ENCODE measurements at regions not wholly inside any gene's neighbourhood (a gene's known extent, or its start where the extent isn't known, plus 50 kb on each side); places are given as distances from the start of the nearest gene placed in this dataset.

DNA sequence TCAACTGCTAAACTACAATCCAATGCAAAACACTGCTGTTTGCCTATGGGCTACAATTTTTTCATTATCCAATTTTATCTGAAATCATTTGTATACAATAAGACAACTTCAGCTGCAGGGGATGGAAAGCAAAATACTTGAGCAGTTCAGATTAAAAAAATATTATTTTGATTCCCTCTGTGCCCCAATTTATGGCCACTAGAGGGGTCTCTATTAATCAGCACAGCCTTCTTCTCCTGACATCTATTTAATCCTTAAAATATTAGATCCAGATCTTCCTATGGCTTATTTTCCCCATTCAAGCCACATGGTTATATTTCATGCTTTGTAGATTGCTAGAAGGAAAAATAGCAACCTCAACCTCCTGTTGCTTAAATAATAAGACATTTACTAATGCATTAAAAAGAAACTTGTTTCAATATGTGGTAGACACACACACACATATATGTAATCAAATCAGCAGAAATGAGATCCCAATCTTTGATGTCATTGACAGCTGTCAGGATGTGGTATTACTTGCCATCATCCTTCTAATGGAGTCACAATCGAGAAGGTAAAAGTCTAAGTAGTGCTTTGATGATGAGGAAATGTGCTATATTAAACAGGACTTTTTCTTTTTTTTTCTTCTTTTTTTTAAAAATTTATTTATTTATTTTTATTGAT lies 104.2 kb downstream of the P2RY1 start:
- Histone ChIP-seq H4K20me1 (ENCODE audit: insufficient read depth, low read length) (no peaks in the 10 kb centered on the region), H3K9ac (ENCODE audit: low read length) (no peak overlapping the region), H3K4me1 (ENCODE audit: low read length) (no peaks in the 10 kb centered on the region), H3K27me3 (ENCODE audit: low read depth, low read length) (no peaks in the 10 kb centered on the region), H2AFZ (ENCODE audit: low read depth, low read length) (no peak overlapping the region), H3K4me3 (ENCODE audit: low read length) (no peak overlapping the region), H3K36me3 (replicated peaks; ENCODE audit: low read depth, low read length) (no peaks in the 10 kb centered on the region), H3K4me2 (ENCODE audit: low read length) (no peak overlapping the region), H3K9me3 (ENCODE audit: insufficient read depth, low read length) (no peaks in the 10 kb centered on the region), H3K79me2 (ENCODE audit: low read length) (no peaks in the 10 kb centered on the region), H3K27ac (ENCODE audit: low read length) (no peak overlapping the region)
- TF ChIP-seq CTCF (IDR thresholded peaks at IDR 0.05; ENCODE audit: low read depth, low read length) (no peak; the same call in 1 of the 2 replicates), EZH2phosphoT487 (IDR thresholded peaks at IDR 0.05; ENCODE audit: low read depth) (no peak)

DNA sequence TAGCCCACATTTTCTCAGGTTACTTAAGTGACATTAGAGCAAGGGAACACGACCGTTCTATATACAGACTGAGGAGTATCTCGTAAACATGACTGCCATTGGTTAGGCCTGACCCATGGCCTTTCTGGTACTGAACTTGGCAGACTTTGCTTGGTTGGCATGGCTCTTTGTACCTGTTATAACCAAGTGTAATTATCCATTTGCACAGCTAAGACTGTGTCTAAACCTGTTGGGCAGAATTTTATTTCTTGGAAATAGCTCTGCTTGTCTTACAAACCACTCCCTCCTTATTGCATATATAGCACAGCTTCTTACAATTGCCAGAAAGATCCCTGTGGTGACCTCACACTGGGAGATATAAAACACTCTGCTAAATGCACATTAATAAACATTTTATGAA lies 106.9 kb downstream of the P2RY1 start:
- H3K27me3 ChIP-seq (ENCODE audit: low read depth, low read length) = no peaks in the 10 kb centered on the region
- no peak overlapping the region for H3K4me2 ChIP-seq (ENCODE audit: low read length)
- H3K9me3 ChIP-seq (ENCODE audit: insufficient read depth, low read length) = no peaks in the 10 kb centered on the region
- TF ChIP-seq CTCF (IDR thresholded peaks at IDR 0.05; ENCODE audit: low read depth, low read length) = no peak
- no peak for TF ChIP-seq EZH2phosphoT487 (IDR thresholded peaks at IDR 0.05; ENCODE audit: low read depth)
- no peaks in the 10 kb centered on the region for H3K36me3 ChIP-seq (replicated peaks; ENCODE audit: low read depth, low read length)
- H3K9ac ChIP-seq (ENCODE audit: low read length) = no peak overlapping the region
- H4K20me1 ChIP-seq (ENCODE audit: insufficient read depth, low read length) = no peaks in the 10 kb centered on the region
- no peak overlapping the region for H3K27ac ChIP-seq (ENCODE audit: low read length)
- H3K79me2 ChIP-seq (ENCODE audit: low read length) = no peaks in the 10 kb centered on the region
- no peaks in the 10 kb centered on the region for H3K4me1 ChIP-seq (ENCODE audit: low read length)
- H3K4me3 ChIP-seq (ENCODE audit: low read length) = no peak overlapping the region
- H2AFZ ChIP-seq (ENCODE audit: low read depth, low read length) = no peak overlapping the region

DNA sequence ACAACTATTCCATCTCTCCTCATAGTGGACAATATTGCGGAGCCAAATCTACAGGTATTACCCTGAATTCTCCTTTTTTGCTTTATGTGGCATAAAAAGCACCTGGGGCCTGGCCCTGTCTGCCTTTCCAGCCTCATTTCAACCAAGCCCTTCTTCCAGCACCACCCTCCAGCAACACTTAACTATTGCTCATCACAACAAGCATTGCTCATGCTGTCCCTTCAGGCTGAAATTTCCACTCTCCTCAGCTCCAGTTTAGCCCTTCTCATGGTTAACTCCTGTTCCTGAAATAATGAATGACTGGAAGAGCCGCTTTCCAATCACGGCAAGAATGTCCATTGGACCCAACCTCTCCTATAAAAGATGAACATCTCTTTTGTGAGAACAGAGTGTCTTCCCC lies 107.4 kb downstream of the P2RY1 start:
- H4K20me1 ChIP-seq (ENCODE audit: insufficient read depth, low read length) = no peaks in the 10 kb centered on the region
- no peaks in the 10 kb centered on the region for H3K79me2 ChIP-seq (ENCODE audit: low read length)
- no peak overlapping the region for H3K9ac ChIP-seq (ENCODE audit: low read length)
- H3K9me3 ChIP-seq (ENCODE audit: insufficient read depth, low read length) = no peaks in the 10 kb centered on the region
- no peak overlapping the region for H3K27ac ChIP-seq (ENCODE audit: low read length)
- no peak overlapping the region for H3K4me3 ChIP-seq (ENCODE audit: low read length)
- no peaks in the 10 kb centered on the region for H3K36me3 ChIP-seq (replicated peaks; ENCODE audit: low read depth, low read length)
- TF ChIP-seq CTCF (IDR thresholded peaks at IDR 0.05; ENCODE audit: low read depth, low read length) = no peak
- no peak for TF ChIP-seq EZH2phosphoT487 (IDR thresholded peaks at IDR 0.05; ENCODE audit: low read depth)
- no peak overlapping the region for H2AFZ ChIP-seq (ENCODE audit: low read depth, low read length)
- no peaks in the 10 kb centered on the region for H3K4me1 ChIP-seq (ENCODE audit: low read length)
- no peak overlapping the region for H3K4me2 ChIP-seq (ENCODE audit: low read length)
- H3K27me3 ChIP-seq (ENCODE audit: low read depth, low read length) = no peaks in the 10 kb centered on the region

DNA sequence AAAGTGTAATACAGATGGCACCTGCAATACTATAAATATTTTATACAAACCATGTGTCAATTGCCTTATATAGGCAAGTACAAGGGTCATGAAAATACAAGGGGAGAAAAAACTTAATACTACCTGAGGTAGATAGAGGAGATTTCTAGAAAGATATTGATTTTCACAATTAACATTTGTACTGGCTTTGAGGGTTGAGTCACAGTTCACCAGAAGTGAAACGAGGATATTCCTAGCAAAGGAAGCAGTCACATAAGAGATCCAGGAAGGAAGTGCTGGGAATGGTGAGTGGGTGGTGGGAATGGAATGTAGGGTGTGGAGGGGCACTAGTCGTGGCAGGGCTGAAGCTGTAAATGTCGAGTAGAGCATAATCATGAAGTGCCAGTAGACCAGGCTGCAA lies 108.7 kb downstream of the P2RY1 start:
- Histone ChIP-seq H3K9ac (ENCODE audit: low read length) (no peak overlapping the region), H3K4me2 (ENCODE audit: low read length) (no peak overlapping the region), H3K4me1 (ENCODE audit: low read length) (no peaks in the 10 kb centered on the region), H3K36me3 (replicated peaks; ENCODE audit: low read depth, low read length) (no peaks in the 10 kb centered on the region), H3K79me2 (ENCODE audit: low read length) (no peaks in the 10 kb centered on the region), H3K9me3 (ENCODE audit: insufficient read depth, low read length) (no peaks in the 10 kb centered on the region), H3K4me3 (ENCODE audit: low read length) (no peak overlapping the region), H4K20me1 (ENCODE audit: insufficient read depth, low read length) (no peaks in the 10 kb centered on the region), H3K27ac (ENCODE audit: low read length) (no peak overlapping the region), H2AFZ (ENCODE audit: low read depth, low read length) (no peak overlapping the region), H3K27me3 (ENCODE audit: low read depth, low read length) (no peaks in the 10 kb centered on the region)
- TF ChIP-seq EZH2phosphoT487 (IDR thresholded peaks at IDR 0.05; ENCODE audit: low read depth) (no peak), CTCF (IDR thresholded peaks at IDR 0.05; ENCODE audit: low read depth, low read length) (no peak)
